ENCODE measurements at regions not wholly inside any gene's neighbourhood (a gene's known extent, or its start where the extent isn't known, plus 50 kb on each side); places are given as distances from the start of the nearest gene placed in this dataset.

GRCh38 chr10:1939016-1939415 lies 201.7 kb upstream of the ADARB2 start:
- Histone ChIP-seq H3K4me1 (ENCODE audit: control insufficient read depth, insufficient read depth, low read length) (no peaks in the 10 kb centered on the region), H3K36me3 (ENCODE audit: control insufficient read depth in 2 of 2, insufficient read depth in 1 of 2, low read length in 2 of 2) (no peaks in the 10 kb centered on the region), H3K9me3 (ENCODE audit: control insufficient read depth, insufficient read depth, low read depth, low read length) (no peaks in the 10 kb centered on the region), H3K27ac (ENCODE audit: extremely low read depth, low read depth, low read length) (no peak overlapping the region), H3K4me3 (ENCODE audit: low read depth, low read length) (no peak overlapping the region)
- ChIA-PET POLR2A (no interaction called here), CTCF (no interaction called here)
- TF ChIP-seq ZNF530 (tag by site-specific recombination; IDR thresholded peaks at IDR 0.05; ENCODE audit: low read depth) (no peak), HOXA7 (CRISPR knock-in tag; IDR thresholded peaks at IDR 0.05; ENCODE audit: borderline replicate concordance) (no peak), ZNF335 (tag by site-specific recombination; conservative IDR thresholded peaks at IDR 0.05) (no peak)

GRCh38 chr10:1938317-1938716 lies 201.0 kb upstream of the ADARB2 start:
- Histone ChIP-seq H3K36me3 (ENCODE audit: control insufficient read depth in 2 of 2, insufficient read depth in 1 of 2, low read length in 2 of 2) (no peaks in the 10 kb centered on the region), H3K9me3 (ENCODE audit: control insufficient read depth, insufficient read depth, low read depth, low read length) (no peaks in the 10 kb centered on the region), H3K27ac (ENCODE audit: extremely low read depth, low read depth, low read length) (no peak overlapping the region), H3K4me3 (ENCODE audit: low read depth, low read length) (no peak overlapping the region), H3K4me1 (ENCODE audit: control insufficient read depth, insufficient read depth, low read length) (no peaks in the 10 kb centered on the region)
- POLR2A ChIA-PET = no interaction called here
- no peak for TF ChIP-seq BCL6B (tag by site-specific recombination; IDR thresholded peaks at IDR 0.05)
- no peak for TF ChIP-seq ZNF223 (tag by site-specific recombination; IDR thresholded peaks at IDR 0.05)
- no peak for TF ChIP-seq ZBTB17 (tag by site-specific recombination; IDR thresholded peaks at IDR 0.05)
- no peak for TF ChIP-seq ZNF549 (tag by site-specific recombination; IDR thresholded peaks at IDR 0.05)
- TF ChIP-seq, protein P1, sequence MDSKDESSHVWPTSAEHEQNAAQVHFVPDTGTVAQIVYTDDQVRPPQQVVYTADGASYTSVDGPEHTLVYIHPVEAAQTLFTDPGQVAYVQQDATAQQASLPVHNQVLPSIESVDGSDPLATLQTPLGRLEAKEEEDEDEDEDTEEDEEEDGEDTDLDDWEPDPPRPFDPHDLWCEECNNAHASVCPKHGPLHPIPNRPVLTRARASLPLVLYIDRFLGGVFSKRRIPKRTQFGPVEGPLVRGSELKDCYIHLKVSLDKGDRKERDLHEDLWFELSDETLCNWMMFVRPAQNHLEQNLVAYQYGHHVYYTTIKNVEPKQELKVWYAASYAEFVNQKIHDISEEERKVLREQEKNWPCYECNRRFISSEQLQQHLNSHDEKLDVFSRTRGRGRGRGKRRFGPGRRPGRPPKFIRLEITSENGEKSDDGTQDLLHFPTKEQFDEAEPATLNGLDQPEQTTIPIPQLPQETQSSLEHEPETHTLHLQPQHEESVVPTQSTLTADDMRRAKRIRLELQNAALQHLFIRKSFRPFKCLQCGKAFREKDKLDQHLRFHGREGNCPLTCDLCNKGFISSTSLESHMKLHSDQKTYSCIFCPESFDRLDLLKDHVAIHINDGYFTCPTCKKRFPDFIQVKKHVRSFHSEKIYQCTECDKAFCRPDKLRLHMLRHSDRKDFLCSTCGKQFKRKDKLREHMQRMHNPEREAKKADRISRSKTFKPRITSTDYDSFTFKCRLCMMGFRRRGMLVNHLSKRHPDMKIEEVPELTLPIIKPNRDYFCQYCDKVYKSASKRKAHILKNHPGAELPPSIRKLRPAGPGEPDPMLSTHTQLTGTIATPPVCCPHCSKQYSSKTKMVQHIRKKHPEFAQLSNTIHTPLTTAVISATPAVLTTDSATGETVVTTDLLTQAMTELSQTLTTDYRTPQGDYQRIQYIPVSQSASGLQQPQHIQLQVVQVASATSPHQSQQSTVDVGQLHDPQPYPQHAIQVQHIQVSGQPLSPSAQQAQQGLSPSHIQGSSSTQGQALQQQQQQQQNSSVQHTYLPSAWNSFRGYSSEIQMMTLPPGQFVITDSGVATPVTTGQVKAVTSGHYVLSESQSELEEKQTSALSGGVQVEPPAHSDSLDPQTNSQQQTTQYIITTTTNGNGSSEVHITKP (tag by site-specific recombination; IDR thresholded peaks at IDR 0.05) = no peak
- TF ChIP-seq, protein P2, sequence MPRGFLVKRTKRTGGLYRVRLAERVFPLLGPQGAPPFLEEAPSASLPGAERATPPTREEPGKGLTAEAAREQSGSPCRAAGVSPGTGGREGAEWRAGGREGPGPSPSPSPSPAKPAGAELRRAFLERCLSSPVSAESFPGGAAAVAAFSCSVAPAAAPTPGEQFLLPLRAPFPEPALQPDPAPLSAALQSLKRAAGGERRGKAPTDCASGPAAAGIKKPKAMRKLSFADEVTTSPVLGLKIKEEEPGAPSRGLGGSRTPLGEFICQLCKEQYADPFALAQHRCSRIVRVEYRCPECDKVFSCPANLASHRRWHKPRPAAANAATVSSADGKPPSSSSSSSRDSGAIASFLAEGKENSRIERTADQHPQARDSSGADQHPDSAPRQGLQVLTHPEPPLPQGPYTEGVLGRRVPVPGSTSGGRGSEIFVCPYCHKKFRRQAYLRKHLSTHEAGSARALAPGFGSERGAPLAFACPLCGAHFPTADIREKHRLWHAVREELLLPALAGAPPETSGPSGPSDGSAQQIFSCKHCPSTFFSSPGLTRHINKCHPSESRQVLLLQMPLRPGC (tag by site-specific recombination; IDR thresholded peaks at IDR 0.05) = no peak
- no peak for TF ChIP-seq ZNF138 (tag by site-specific recombination; IDR thresholded peaks at IDR 0.05; ENCODE audit: borderline replicate concordance)
- no peak for TF ChIP-seq OVOL3 (tag by site-specific recombination; IDR thresholded peaks at IDR 0.05)
- no peak for TF ChIP-seq ZSCAN30 (tag by site-specific recombination; IDR thresholded peaks at IDR 0.05)
- TF ChIP-seq, protein P3, sequence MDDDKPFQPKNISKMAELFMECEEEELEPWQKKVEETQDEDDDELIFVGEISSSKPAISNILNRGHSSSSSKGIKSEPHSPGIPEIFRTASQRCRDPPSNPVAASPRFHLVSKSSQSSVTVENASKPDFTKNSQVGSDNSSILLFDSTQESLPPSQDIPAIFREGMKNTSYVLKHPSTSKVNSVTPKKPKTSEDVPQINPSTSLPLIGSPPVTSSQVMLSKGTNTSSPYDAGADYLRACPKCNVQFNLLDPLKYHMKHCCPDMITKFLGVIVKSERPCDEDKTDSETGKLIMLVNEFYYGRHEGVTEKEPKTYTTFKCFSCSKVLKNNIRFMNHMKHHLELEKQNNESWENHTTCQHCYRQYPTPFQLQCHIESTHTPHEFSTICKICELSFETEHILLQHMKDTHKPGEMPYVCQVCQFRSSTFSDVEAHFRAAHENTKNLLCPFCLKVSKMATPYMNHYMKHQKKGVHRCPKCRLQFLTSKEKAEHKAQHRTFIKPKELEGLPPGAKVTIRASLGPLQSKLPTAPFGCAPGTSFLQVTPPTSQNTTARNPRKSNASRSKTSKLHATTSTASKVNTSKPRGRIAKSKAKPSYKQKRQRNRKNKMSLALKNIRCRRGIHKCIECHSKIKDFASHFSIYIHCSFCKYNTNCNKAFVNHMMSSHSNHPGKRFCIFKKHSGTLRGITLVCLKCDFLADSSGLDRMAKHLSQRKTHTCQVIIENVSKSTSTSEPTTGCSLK (tag by site-specific recombination; IDR thresholded peaks at IDR 0.05) = no peak
- no peak for TF ChIP-seq ZNF114 (tag by site-specific recombination; IDR thresholded peaks at IDR 0.05)
- TF ChIP-seq GLIS1 (tag by site-specific recombination; IDR thresholded peaks at IDR 0.05) = no peak
- no peak for TF ChIP-seq ZNF155 (tag by site-specific recombination; IDR thresholded peaks at IDR 0.05)
- no peak for TF ChIP-seq SP7 (tag by site-specific recombination; IDR thresholded peaks at IDR 0.05)
- no peak for TF ChIP-seq ZNF785 (tag by site-specific recombination; IDR thresholded peaks at IDR 0.05)
- CTCF ChIA-PET = no interaction called here
